DMS53 treated with DMSO at 0.1 percent for 48 hours (cell line): ENCODE measurements at regions not wholly inside any gene's neighbourhood (a gene's known extent, or its start where the extent isn't known, plus 50 kb on each side); places are given as distances from the start of the nearest gene placed in this dataset.
A peak's percentile ranks its signal among the peaks of the same experiment; 100 is the strongest.

Experiments
- DNase-seq: peaks from one replicate; lab custom pipeline; 2025; ENCODE audit not compliant: unreplicated experiment; lab: John Stamatoyannopoulos, UW

DNA sequence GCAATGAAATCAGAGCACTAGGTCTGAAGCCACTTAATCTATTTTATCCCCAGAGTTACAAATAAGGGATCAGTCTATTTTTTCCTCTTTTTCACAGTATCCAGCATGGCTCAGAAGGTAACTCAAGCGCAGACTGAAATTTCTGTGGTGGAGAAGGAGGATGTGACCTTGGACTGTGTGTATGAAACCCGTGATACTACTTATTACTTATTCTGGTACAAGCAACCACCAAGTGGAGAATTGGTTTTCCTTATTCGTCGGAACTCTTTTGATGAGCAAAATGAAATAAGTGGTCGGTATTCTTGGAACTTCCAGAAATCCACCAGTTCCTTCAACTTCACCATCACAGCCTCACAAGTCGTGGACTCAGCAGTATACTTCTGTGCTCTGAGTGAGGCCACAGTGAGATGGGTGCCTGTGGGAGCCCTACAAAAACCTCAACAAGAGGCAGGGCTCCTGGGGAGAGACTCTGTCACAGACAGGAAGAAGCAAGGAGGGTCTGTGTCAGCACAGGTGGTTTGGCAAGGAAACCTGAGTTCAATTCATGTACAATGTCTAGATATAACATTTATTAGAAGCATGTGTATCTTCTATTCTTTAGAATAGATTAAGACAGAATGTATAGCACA is 334.3 kb upstream of the OR4E1 start:
- no peak for DNase-seq

DNA sequence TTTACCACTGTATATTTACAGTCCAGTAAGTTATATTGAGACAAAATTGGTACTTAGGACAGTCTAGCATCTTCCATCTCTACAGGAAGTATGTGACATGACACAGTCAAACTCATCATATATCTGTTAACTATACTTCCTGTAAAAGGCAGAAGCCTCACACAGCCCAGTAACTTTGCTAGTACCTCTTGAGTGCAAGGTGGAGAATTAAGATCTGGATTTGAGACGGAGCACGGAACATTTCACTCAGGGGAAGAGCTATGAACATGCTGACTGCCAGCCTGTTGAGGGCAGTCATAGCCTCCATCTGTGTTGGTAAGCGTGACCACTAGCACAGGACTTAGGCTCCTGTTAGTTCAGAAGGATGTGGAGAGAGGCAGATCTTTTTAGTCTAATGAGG is 333.7 kb upstream of the OR4E1 start:
- DNase-seq, result no peak

DNA sequence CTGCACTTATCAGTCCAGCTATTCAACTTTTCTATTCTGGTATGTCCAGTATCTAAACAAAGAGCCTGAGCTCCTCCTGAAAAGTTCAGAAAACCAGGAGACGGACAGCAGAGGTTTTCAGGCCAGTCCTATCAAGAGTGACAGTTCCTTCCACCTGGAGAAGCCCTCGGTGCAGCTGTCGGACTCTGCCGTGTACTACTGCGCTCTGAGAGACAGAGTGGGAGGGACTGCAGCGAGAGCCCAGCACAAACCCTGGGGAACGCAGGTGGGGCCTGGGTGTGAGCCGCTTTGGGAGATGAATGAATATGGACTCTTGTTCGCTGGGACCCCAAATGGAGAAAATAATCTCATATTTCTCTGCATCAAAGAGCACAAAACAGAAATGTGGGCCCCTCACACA is 329.8 kb upstream of the OR4E1 start:
- no peak for DNase-seq

DNA sequence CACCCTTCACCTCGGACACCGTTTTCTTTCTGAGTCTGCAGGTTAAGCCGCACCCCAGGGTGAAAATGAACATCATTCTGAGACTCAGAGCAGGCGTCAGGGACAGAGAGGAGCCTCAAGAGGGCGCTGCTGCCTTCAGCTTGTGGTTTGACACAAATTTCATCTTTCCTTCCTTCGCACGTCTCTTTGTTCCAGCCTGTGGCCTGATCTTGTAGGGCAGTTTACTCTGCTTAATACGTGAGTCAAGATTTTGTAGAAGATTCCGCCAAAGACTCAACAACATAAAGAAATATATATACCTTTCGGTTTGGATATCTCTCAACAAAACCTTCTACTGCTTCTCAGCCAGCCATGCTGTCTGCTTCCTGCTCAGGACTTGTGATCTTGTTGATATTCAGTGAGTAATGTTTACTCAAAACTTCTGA is 329.3 kb upstream of the OR4E1 start:
- DNase-seq, result peak; percentile 18

DNA sequence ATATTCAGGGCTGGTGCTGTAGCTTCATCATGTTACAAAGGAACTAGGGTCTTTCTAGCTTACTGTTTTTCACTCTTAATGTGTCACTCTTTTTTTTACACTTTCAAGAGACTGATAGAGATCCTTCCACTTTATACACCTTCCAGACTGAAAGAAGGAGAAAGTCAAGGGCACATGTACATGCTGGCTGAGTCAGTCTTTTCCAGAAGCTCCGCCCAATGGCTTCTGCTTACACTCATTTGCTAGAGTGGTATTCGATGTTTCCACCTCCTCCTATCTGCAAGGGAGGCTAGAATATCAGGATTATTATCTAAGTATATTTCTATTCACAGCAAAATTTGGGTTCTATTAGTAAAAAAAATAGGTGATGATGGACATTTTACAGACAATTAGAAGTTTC is 325.8 kb upstream of the OR4E1 start:
- DNase-seq, result no peak

DNA sequence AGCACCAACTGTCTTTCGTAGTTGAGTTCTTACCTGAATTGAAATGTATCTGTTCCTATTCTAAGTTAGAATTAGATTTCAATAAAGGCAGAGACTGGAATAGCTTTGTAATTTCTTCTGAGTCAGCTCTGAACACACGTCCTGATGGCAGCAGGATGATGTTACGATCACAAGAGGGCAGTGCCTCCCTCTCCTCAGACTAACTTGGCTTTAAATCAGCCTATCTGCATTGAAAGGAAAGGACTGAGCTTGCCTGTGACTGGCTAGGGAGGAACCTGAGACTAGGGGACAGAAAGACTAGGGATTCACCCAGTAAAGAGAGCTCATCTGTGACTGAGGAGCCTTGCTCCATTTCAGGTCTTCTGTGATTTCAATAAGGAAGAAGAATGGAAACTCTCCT is 323.7 kb upstream of the OR4E1 start:
- peak; percentile 11 for DNase-seq

DNA sequence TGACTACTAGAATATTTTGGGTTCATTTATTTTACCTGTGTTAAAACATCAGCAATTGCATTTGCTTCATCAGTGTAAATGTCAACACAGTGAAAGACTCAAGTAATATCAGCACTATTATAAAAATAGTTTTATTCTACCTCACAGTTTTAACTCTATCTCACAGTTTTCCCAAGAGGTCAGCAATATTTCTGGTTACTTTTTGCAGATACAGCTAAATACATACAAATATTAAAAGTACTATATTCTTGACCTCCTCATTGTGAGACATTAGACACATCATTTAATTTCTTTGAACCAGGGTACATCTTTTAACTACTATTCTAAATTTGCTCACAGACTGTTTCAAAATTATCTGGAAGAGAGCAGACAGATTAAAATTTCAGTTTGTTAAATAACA is 321.7 kb upstream of the OR4E1 start:
- no peak for DNase-seq

DNA sequence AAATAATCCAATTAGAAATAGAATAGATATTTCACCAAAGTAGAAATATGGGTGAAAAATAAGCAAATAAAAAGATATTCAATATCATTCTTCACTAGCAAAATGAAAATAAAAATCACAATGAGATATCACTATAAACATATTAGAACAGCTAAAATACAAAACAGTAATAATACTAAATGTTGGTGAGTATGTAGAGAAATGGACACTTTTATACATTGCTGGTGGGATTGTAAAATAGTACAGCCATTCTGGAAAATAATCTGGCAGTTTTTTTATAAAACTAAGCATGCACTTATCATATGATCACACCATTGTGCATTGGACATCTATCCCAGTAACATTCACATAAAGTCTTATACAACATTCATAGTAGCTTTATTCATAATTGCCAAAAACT is 320.2 kb upstream of the OR4E1 start:
- DNase-seq, result no peak

DNA sequence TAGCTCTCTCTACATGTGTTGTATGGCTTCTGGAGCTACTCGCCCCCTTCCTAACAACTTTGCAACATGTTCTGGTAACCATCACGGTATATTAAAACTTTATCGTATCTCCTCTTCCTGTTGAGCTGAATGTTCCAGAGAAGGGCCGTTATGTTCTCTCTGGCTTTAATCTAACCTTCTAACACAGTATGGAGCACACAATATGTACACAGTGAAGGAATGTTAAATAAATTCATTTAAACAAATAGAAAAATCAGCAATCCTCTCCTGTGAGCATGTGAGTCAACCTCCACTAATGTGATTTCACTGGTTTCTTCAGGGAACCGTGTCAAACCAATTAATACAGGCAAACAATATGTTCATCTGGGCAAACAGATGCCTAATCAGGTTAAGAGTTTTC is 319.5 kb upstream of the OR4E1 start:
- DNase-seq, result no peak

DNA sequence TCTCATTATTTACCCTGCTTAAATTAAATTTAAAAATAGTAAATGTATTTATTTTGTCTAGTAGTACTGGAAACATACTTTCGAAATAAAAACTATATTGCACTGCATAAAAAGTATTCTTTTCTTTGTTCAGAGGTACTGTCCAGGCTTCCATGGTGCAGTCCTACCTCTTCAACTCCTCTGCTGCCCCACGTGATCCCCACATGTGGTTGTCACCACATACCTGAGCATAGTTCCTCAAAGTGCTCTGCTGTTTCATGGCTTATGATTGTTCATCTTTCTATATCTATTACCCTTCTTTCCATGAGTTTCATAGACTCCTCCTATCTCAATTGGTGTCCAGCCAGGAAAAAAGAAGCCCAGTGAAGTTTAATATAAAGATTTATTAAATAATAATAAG is 317.5 kb upstream of the OR4E1 start:
- no peak for DNase-seq

DNA sequence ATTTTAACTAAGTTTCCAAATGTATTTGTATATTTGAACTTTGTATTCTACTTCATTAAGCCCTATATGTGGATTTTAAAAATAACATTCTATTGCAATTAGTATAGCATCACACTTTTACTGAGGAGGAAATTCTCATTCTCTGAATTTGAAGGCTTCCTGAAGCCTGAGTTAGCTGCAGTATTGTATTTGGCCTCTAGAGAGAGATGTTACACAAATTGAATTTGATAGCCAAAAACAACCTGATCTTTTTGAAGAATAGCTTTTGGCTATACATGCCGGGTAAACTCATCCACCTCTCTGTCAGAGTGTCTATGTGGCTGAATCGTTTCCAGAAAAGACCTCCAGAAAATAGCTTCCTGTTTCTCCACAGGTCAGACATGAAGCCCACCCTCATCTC is 316.5 kb upstream of the OR4E1 start:
- no peak for DNase-seq

DNA sequence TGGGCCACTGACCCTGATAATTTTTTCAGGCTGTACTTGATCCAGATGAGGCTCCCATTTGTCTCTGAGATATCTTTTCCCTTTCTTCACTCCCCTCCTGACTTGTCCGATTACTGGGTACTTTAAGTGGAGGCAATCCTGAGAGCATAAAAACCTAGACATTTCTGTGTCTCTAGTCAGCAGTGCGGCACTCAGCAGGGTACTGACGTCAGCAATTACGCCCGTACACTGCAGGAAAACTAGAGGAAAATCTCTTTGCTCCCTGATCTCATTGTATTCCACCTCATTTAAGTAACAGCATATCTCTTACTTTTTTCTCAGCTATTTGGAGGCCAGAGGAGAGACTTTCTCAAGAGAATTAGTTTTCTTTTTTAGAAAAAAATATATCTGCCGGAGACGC is 315.5 kb upstream of the OR4E1 start:
- no peak for DNase-seq

DNA sequence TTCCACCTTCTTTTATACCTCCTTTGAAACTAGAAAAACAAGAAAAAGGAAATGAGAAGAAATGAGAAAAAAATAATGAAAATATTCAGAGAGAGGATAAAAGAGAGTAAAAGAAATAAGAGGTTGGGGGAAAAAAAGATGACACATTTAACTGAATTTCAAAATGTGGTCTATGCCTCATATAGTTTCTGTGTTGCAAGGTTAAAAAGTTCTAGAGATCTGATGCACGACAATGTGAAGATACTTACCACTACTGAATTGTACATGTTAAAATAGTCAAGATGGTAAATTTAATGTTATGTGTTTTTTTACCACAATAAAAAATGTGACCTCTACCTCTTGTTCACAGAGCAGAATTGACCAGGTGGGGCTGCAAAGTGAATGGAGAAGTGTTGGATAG is 314.8 kb upstream of the OR4E1 start:
- DNase-seq, result no peak

DNA sequence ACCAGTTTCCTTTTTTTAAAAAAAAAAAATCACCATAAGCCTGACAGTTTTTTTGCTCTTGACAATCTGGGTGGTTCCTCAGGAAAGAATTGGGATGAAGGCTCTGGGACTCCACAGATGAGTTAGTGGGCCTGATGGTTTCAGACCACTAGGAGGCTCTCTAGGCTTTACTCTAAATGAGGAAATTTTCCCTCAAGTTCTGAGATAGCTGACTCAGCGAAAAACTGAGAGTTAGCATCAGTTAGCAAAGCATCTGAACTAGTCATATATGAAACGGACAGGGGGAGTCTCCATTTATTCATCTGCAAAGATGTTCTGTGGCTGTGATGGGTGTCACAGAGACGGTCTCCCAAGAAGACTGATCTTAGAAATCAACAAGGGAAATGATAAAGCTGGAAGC is 314.3 kb upstream of the OR4E1 start:
- peak; percentile 10 for DNase-seq

DNA sequence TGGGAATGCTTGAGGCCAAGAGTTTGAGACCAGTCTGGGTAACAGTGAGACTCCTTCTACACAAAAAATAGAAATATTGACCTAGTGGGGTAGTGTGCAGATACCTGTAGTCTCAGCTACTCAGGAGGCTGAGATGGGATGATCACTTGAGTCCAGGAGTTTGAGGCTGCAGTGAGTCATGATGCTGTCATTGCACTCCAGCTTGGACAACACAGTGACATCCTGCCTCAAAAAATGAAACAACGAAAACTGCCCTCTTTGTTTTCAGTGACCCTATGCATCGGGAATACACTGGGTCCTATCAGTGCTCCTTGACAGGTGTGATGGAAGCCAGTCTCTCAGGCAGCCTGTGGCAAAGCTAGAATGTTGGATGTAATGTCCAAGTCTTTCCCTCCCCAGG is 311.5 kb upstream of the OR4E1 start:
- DNase-seq, result no peak

DNA sequence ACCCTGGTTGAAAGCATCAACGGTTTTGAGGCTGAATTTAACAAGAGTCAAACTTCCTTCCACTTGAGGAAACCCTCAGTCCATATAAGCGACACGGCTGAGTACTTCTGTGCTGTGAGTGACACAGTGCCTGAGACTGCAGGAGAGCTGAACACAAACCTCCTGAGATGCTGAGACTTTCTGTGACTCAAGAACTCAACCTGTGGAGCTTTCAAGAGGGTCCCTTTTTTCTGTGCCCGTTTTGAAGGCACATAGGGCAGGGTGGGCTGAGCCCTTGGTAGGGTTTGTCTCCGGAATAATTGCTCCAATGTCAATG is 305.3 kb upstream of the OR4E1 start:
- DNase-seq, result no peak

DNA sequence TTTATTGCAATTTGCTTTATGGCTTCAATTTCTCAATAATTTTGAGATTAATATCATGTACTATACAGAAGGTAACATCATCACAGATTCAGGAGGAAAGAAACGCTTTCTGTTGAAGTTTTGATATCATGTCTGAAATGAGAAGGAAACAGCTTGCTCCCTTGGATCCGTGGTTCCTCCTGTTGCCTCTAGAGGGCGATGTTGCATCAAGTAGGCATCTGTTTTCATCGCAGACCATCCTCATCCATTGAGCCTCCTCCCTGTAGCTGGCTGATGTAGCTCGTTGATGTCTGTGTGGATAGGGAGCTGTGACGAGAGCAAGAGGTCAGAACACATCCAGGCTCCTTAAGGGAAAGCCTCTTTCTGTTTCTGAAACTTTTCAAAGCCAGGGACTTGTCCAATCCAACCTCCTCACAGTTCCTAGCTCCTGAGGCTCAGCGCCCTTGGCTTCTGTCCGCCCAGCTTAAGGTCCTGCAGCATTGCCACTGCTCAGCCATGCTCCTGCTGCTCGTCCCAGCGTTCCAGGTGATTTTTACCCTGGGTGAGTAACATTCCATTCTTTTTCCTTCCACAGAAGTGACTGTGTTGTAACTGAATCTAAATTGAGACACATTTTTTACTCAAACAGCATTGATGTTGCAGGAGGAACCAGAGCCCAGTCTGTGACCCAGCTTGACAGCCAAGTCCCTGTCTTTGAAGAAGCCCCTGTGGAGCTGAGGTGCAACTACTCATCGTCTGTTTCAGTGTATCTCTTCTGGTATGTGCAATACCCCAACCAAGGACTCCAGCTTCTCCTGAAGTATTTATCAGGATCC is 304.8 kb upstream of the OR4E1 start:
- DNase-seq, result peak; percentile 25

DNA sequence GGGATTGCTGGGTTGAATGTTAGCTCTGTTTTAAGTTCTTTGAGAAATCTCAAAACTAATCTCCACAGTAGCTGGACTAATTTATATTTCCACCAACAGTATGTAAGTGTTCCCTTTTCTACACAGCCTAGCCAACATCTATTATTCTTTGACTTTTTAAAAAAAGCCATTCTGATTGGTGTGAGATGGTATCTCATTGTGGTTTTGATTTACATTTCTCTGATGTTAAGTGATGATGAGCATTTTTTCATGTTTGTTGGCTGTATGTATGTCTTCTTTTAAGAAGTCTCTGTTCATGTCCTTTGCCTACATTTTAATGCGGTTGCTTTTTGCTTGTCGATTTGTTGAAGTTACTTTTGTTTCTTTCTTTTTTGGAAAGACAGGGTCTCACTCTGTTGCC is 301.1 kb upstream of the OR4E1 start:
- no peak for DNase-seq

DNA sequence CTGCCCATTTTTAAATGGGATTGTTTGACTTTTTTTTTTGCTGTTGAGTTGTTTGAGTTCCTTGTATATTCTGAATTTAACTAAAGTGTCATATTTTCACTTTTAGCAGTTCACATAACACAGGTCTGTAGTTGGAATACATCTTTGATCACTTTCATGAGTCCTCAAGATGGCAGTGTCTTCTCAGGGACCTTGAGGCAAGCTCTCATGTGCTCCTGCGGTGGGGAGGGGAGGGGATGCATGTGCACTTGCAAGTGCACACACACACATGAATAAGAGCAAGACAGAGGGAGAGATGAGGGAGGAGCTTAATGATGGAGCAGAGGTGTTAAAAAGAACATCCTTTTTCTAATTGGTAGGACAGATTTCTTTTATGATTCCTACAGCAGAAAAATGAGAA is 291.4 kb upstream of the OR4E1 start:
- DNase-seq, result no peak

DNA sequence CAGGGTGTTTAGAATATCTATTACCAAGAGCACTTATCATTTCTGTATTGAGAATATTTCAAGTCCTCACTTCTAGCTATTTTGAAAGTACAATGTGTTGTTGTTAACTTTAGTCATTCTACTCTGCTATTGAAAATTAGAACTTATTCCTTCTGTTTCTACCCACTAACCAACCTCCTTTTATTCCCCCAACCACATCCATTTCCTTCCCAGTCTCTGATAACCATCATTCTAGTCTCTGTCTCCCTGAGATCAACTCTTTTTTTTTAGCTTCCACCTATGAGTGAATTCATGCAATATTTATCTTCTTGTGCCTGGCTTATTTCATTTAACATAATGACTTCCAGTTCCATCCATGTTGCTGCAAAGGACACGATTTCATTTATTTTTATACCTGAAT is 290.6 kb upstream of the OR4E1 start:
- no peak for DNase-seq

DNA sequence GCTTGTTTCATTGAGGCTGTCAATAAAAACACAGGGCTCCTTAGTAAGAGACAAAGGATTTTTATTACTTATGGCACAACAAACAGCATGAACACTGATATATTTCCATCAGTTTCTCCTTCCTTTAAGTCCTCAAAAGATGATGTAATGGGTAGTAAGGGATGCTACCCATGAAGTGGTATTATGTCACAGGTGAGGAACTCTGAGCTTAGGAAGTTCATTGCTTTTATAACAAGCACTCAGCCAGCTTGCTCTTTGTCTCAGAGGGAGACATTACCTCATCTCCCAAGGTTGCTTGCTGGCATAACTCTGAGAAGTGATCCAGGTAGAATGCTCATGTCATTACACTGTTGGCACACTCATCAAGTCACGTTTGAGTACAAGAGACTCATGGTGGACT is 287.0 kb upstream of the OR4E1 start:
- peak; percentile 8 for DNase-seq

DNA sequence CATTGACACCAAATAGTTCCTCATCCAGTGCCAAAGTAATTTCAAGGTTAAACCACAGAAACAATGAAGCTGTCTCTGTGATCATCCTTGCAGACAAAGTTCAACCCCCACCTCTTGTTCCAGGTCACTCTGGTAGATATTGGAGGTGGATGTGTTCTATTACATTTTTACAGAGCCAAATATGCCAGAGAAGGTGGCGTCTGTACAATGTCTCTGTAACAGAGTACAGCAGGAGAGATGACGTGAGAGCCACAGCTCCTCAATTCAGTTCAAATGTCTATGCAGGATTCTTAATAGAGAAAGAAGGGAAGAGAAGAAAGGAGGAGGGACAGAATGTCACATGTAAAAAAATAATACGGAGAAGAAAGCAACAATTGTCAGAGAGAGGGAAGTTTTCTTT is 268.3 kb upstream of the OR4E1 start:
- DNase-seq, result no peak
